ENCODE measurements at regions not wholly inside any gene's neighbourhood (a gene's known extent, or its start where the extent isn't known, plus 50 kb on each side); places are given as distances from the start of the nearest gene placed in this dataset.

DNA sequence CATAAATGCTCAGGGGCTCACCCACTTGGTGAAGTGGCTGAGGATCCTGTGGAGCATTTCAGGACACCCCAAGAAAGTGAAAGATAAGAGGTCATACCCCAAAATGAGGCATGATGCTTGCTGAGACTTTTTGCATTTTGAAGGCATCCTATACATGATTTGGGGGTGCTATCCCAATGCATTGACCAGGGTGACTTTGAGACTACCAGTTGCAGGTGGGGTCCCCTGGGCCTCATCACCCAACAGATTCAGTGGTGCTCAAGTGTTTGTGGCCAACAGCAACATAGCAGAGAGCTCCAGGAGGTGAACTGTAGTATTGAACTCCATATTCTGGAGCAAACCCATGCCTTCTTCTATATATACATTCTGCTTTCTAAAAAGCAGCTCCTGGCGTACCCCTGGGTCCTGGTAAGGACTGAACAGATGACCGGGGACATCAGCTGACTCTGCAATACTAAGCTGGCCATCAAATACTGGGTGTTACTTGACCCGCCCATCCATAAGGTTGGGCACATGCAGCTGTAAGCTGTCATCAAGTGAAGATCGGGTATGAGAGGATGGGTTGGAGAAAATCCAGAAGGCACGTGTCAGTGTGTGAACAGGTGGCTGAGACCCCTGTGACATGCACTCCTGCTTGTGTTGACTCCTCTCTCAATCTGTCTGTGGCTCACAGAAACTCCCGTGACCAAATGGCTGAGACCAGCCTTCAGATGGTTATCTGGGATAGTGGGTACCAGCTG is 143.3 kb downstream of the KLF13 start:
- H3K79me2 ChIP-seq (ENCODE audit: insufficient read depth, low read length), result no peaks in the 10 kb centered on the region
- FAIRE-seq (no peak), ATAC-seq (no peak), DNase-seq (ENCODE audit: low spot score) (no peak)
- intact Hi-C loops (cut with micrococcal nuclease; ENCODE audit: unreplicated experiment) (no loop called here), in situ Hi-C loops (cut with HindIII; ENCODE audit: extremely low pct_ligation_motif_present, low pct_unique_long_range_greater_than_20kb) (no loop called here)
- ChIA-PET POLR2A (no interaction called here), CTCF (ENCODE audit: low intra/inter-chr PET ratio, low total read pairs) (no interaction called here)
- peaks cover 0 to 33% of the 10 kb centered on the region in 2 experiments; a peak in 3 of 5 replicates for H3K27me3 ChIP-seq (ENCODE audit: control insufficient read depth in 1 of 2, insufficient read depth in 2 of 2, low read length in 2 of 2)
- no peak overlapping the region for H3K4me2 ChIP-seq (ENCODE audit: low read depth, low read length)
- no peaks in the 10 kb centered on the region for H3K4me1 ChIP-seq (ENCODE audit: insufficient read depth, low read length)
- WGBS (ENCODE audit: low lambda C conversion rate), result 20% methylated on average over 4 of the region's 6 CpGs
- no peak overlapping the region for H3K27ac ChIP-seq (ENCODE audit: extremely low read length, insufficient read depth, low read length)
- H3K36me3 ChIP-seq (replicated peaks in 1 of 2; ENCODE audit: control insufficient read depth in 1 of 2, insufficient read depth in 2 of 2, low read length in 2 of 2), result no peaks in the 10 kb centered on the region
- H3K9me3 ChIP-seq (ENCODE audit: low read length), result no peaks in the 10 kb centered on the region
- no peak overlapping the region for H3K9ac ChIP-seq (ENCODE audit: insufficient read depth, low read depth, low read length)
- no peak overlapping the region for H3K4me3 ChIP-seq (replicated peaks in 1 of 3; ENCODE audit: insufficient read depth in 1 of 3, low read depth in 2 of 3, low read length in 3 of 3)
- no peak overlapping the region for H2AFZ ChIP-seq (ENCODE audit: low read length)
- BruUV-seq (replicated peaks), result no TSS peak
- no peaks in the 10 kb centered on the region for H4K20me1 ChIP-seq (ENCODE audit: insufficient read depth, low read length)
- TF ChIP-seq ZNF34 (CRISPR knock-in tag; IDR thresholded peaks at IDR 0.05; ENCODE audit: borderline replicate concordance), result no peak
- TF ChIP-seq SNAI1 (CRISPR knock-in tag; IDR thresholded peaks at IDR 0.05; ENCODE audit: borderline replicate concordance), result no peak
- TF ChIP-seq ZNF432 (CRISPR knock-in tag; IDR thresholded peaks at IDR 0.05; ENCODE audit: borderline replicate concordance), result no peak
- no peak for TF ChIP-seq ISX (CRISPR knock-in tag; conservative IDR thresholded peaks at IDR 0.05)
- TF ChIP-seq, protein P1, sequence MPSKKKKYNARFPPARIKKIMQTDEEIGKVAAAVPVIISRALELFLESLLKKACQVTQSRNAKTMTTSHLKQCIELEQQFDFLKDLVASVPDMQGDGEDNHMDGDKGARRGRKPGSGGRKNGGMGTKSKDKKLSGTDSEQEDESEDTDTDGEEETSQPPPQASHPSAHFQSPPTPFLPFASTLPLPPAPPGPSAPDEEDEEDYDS (CRISPR knock-in tag; IDR thresholded peaks at IDR 0.05), result no peak
- TF ChIP-seq ZNF329 (CRISPR knock-in tag; IDR thresholded peaks at IDR 0.05; ENCODE audit: low read depth), result no peak
- no peak for TF ChIP-seq MTA3 (CRISPR knock-in tag; IDR thresholded peaks at IDR 0.05)
- TF ChIP-seq, protein P2, sequence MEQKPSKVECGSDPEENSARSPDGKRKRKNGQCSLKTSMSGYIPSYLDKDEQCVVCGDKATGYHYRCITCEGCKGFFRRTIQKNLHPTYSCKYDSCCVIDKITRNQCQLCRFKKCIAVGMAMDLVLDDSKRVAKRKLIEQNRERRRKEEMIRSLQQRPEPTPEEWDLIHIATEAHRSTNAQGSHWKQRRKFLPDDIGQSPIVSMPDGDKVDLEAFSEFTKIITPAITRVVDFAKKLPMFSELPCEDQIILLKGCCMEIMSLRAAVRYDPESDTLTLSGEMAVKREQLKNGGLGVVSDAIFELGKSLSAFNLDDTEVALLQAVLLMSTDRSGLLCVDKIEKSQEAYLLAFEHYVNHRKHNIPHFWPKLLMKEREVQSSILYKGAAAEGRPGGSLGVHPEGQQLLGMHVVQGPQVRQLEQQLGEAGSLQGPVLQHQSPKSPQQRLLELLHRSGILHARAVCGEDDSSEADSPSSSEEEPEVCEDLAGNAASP (CRISPR knock-in tag; IDR thresholded peaks at IDR 0.05; ENCODE audit: borderline replicate concordance), result no peak
- TF ChIP-seq, protein P3, sequence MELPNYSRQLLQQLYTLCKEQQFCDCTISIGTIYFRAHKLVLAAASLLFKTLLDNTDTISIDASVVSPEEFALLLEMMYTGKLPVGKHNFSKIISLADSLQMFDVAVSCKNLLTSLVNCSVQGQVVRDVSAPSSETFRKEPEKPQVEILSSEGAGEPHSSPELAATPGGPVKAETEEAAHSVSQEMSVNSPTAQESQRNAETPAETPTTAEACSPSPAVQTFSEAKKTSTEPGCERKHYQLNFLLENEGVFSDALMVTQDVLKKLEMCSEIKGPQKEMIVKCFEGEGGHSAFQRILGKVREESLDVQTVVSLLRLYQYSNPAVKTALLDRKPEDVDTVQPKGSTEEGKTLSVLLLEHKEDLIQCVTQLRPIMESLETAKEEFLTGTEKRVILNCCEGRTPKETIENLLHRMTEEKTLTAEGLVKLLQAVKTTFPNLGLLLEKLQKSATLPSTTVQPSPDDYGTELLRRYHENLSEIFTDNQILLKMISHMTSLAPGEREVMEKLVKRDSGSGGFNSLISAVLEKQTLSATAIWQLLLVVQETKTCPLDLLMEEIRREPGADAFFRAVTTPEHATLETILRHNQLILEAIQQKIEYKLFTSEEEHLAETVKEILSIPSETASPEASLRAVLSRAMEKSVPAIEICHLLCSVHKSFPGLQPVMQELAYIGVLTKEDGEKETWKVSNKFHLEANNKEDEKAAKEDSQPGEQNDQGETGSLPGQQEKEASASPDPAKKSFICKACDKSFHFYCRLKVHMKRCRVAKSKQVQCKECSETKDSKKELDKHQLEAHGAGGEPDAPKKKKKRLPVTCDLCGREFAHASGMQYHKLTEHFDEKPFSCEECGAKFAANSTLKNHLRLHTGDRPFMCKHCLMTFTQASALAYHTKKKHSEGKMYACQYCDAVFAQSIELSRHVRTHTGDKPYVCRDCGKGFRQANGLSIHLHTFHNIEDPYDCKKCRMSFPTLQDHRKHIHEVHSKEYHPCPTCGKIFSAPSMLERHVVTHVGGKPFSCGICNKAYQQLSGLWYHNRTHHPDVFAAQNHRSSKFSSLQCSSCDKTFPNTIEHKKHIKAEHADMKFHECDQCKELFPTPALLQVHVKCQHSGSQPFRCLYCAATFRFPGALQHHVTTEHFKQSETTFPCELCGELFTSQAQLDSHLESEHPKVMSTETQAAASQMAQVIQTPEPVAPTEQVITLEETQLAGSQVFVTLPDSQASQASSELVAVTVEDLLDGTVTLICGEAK (IDR thresholded peaks at IDR 0.05), result no peak
- TF ChIP-seq, protein P3 (CRISPR knock-in tag; IDR thresholded peaks at IDR 0.05), result no peak
- no peak for TF ChIP-seq TARDBP (CRISPR knock-in tag; IDR thresholded peaks at IDR 0.05)
- TF ChIP-seq ZNF577 (CRISPR knock-in tag; IDR thresholded peaks at IDR 0.05; ENCODE audit: borderline replicate concordance, low read depth), result no peak
- no peak for TF ChIP-seq ZBTB1 (CRISPR knock-in tag; IDR thresholded peaks at IDR 0.05; ENCODE audit: borderline replicate concordance)

Measured in HepG2 (cell line).